ENCODE measurements at regions not wholly inside any gene's neighbourhood (a gene's known extent, or its start where the extent isn't known, plus 50 kb on each side); places are given as distances from the start of the nearest gene placed in this dataset.

DNA sequence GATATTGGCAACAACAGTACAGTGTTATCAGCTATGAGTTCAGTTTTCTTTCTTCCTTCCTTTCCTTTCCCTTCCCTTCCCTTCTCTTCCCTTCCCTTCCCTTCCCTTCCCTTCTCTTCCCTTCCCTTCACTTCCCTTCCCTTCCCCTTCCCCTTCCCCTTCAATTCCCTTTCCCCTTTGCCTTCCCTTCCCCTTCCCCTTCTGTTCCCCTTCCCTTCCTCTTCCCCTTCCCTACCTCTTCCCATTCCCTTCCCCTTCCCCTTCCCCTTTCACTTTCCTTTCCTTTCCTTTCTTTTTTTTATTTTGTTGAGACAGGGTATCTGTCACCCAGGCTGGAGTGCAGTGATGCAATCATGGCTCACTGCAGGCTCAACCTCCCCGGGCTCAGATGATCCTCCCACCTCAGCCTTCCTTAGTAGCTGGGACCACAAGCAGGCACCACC lies 72.3 kb upstream of the CAPZB start:
- no peak for TF ChIP-seq FIP1L1 (IDR thresholded peaks at IDR 0.05; ENCODE audit: borderline replicate concordance, insufficient read depth, low read depth, low read length)
- TF ChIP-seq, protein P1, sequence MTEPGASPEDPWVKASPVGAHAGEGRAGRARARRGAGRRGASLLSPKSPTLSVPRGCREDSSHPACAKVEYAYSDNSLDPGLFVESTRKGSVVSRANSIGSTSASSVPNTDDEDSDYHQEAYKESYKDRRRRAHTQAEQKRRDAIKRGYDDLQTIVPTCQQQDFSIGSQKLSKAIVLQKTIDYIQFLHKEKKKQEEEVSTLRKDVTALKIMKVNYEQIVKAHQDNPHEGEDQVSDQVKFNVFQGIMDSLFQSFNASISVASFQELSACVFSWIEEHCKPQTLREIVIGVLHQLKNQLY (CRISPR knock-in tag; IDR thresholded peaks at IDR 0.05), result no peak
- no peak for TF ChIP-seq ASH2L (IDR thresholded peaks at IDR 0.05; ENCODE audit: insufficient read length, low read depth, low read length)
- no peak for TF ChIP-seq KDM1A (CRISPR knock-in tag; IDR thresholded peaks at IDR 0.05)
- TF ChIP-seq SMARCC2 (IDR thresholded peaks at IDR 0.05), result no peak
- no peak for TF ChIP-seq ZNF367 (CRISPR knock-in tag; IDR thresholded peaks at IDR 0.05; ENCODE audit: borderline replicate concordance)
- no peak for TF ChIP-seq ZNF549 (CRISPR knock-in tag; IDR thresholded peaks at IDR 0.05)
- TF ChIP-seq HOXA7 (CRISPR knock-in tag; IDR thresholded peaks at IDR 0.05), result no peak
- TF ChIP-seq ADNP (CRISPR knock-in tag; IDR thresholded peaks at IDR 0.05), result no peak
- no peak for TF ChIP-seq YEATS4 (CRISPR knock-in tag; IDR thresholded peaks at IDR 0.05; ENCODE audit: borderline replicate concordance)
- TF ChIP-seq, protein P2, sequence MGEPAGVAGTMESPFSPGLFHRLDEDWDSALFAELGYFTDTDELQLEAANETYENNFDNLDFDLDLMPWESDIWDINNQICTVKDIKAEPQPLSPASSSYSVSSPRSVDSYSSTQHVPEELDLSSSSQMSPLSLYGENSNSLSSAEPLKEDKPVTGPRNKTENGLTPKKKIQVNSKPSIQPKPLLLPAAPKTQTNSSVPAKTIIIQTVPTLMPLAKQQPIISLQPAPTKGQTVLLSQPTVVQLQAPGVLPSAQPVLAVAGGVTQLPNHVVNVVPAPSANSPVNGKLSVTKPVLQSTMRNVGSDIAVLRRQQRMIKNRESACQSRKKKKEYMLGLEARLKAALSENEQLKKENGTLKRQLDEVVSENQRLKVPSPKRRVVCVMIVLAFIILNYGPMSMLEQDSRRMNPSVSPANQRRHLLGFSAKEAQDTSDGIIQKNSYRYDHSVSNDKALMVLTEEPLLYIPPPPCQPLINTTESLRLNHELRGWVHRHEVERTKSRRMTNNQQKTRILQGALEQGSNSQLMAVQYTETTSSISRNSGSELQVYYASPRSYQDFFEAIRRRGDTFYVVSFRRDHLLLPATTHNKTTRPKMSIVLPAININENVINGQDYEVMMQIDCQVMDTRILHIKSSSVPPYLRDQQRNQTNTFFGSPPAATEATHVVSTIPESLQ (CRISPR knock-in tag; conservative IDR thresholded peaks at IDR 0.05), result no peak
- TF ChIP-seq, protein P3, sequence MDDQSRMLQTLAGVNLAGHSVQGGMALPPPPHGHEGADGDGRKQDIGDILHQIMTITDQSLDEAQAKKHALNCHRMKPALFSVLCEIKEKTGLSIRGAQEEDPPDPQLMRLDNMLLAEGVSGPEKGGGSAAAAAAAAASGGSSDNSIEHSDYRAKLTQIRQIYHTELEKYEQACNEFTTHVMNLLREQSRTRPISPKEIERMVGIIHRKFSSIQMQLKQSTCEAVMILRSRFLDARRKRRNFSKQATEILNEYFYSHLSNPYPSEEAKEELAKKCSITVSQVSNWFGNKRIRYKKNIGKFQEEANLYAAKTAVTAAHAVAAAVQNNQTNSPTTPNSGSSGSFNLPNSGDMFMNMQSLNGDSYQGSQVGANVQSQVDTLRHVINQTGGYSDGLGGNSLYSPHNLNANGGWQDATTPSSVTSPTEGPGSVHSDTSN (CRISPR knock-in tag; IDR thresholded peaks at IDR 0.05; ENCODE audit: borderline replicate concordance), result no peak
- TF ChIP-seq, protein P4, sequence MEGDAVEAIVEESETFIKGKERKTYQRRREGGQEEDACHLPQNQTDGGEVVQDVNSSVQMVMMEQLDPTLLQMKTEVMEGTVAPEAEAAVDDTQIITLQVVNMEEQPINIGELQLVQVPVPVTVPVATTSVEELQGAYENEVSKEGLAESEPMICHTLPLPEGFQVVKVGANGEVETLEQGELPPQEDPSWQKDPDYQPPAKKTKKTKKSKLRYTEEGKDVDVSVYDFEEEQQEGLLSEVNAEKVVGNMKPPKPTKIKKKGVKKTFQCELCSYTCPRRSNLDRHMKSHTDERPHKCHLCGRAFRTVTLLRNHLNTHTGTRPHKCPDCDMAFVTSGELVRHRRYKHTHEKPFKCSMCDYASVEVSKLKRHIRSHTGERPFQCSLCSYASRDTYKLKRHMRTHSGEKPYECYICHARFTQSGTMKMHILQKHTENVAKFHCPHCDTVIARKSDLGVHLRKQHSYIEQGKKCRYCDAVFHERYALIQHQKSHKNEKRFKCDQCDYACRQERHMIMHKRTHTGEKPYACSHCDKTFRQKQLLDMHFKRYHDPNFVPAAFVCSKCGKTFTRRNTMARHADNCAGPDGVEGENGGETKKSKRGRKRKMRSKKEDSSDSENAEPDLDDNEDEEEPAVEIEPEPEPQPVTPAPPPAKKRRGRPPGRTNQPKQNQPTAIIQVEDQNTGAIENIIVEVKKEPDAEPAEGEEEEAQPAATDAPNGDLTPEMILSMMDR (CRISPR knock-in tag; IDR thresholded peaks at IDR 0.05), result no peak
